HepG2 (cell line): ENCODE measurements at regions not wholly inside any gene's neighbourhood (a gene's known extent, or its start where the extent isn't known, plus 50 kb on each side); places are given as distances from the start of the nearest gene placed in this dataset.

ENCODE experiments used
- ATAC-seq: fragments of 200-7000 bp; cut with Tn5 transposase; 3 replicates; pipeline ENCODE4 v1.9.1; 2020; ENCODE audit warnings: mild to moderate bottlenecking, moderate library complexity
- BruUV-seq: library from RNA; stranded (reverse); fragments of 400-500 nt; replicated peaks from 2 replicates; lab custom pipeline; 2021; lab: Mats Ljungman, UMichigan
- CTCF ChIA-PET: fragments of 300-600 bp; formaldehyde crosslinking; extraction: SDS; loops from one replicate; lab custom pipeline; 2021; ENCODE audit warnings: low total read pairs, inconsistent platforms, low intra/inter-chr PET ratio; lab: Yijun Ruan, JAX
- POLR2A ChIA-PET: fragments of 350-600 bp; sonication (Branson Sonifier 250); formaldehyde crosslinking; loops from one replicate; lab custom pipeline; 2020; ENCODE audit warnings: antibody characterized with exemption, inconsistent platforms; lab: Yijun Ruan, JAX
- DNase-seq: peaks from one replicate; pipeline ENCODE4 v3.0.0-alpha.2; 2015; ENCODE audit warnings: low spot score
- FAIRE-seq: peaks from 3 replicates; lab custom pipeline; 2011; peaks lifted over from hg19 to GRCh38; lab: Jason Lieb, UNC
- H2AFZ ChIP-seq: one replicate; pipeline ENCODE4 v1.6.1; 2011; ENCODE audit warnings: low read length, inconsistent platforms
- H3K27ac ChIP-seq: fragments of 300-600 bp; 3 replicates; pipeline ENCODE4 v1.8.0; 2011; ENCODE audit warnings: mixed run types, mild to moderate bottlenecking, mixed read lengths, low read length, inconsistent platforms; ENCODE audit not compliant: insufficient read depth; ENCODE audit errors: extremely low read length
- H3K27me3 ChIP-seq, 2 experiments: fragments of 200-600 bp in 1 of 2; 2 replicates in 1 of 2; 3 replicates in 1 of 2; pipeline versions ENCODE4 v1.6.0 to v1.8.0; 2011; ENCODE audit warnings: low read length in 2 of 2, mild to moderate bottlenecking in 2 of 2, moderate library complexity in 2 of 2, inconsistent platforms in 1 of 2; ENCODE audit not compliant: insufficient read depth in 2 of 2, control insufficient read depth in 1 of 2
- H3K36me3 ChIP-seq, 2 experiments: fragments of 200-600 bp in 1 of 2; replicated peaks in 1 of 2; 2 replicates in 1 of 2; 3 replicates in 1 of 2; pipeline versions ENCODE4 v1.5.1 to v1.8.0; 2011; ENCODE audit warnings: low read length in 2 of 2, inconsistent platforms in 1 of 2; ENCODE audit not compliant: insufficient read depth in 2 of 2, control insufficient read depth in 1 of 2
- H3K4me1 ChIP-seq: 2 replicates; pipeline ENCODE4 v1.5.1; 2012; ENCODE audit warnings: low read length, inconsistent platforms; ENCODE audit not compliant: insufficient read depth
- H3K4me2 ChIP-seq: 2 replicates; pipeline ENCODE4 v1.6.0; 2011; ENCODE audit warnings: low read depth, low read length, inconsistent platforms
- H3K4me3 ChIP-seq, 3 experiments: fragments of 200-600 bp in 1 of 3; sonication (generic), shearing (Covaris generic) in 1 of 3; replicated peaks in 1 of 3; 2 replicates each; pipeline ENCODE4 v1.5.1; 2011 to 2016; ENCODE audit warnings: low read length in 3 of 3, inconsistent platforms in 2 of 3, low read depth in 2 of 3, mild to moderate bottlenecking in 2 of 3, control low read depth in 1 of 3, mixed read lengths in 1 of 3; ENCODE audit not compliant: insufficient read depth in 1 of 3
- H3K79me2 ChIP-seq: one replicate; pipeline ENCODE4 v1.6.1; 2011; ENCODE audit warnings: low read length, inconsistent platforms; ENCODE audit not compliant: insufficient read depth
- H3K9ac ChIP-seq: 2 replicates; pipeline ENCODE4 v1.6.0; 2011; ENCODE audit warnings: mild to moderate bottlenecking, low read depth, low read length, inconsistent platforms; ENCODE audit not compliant: insufficient read depth
- H3K9me3 ChIP-seq: 2 replicates; pipeline ENCODE4 v1.5.1; 2012; ENCODE audit warnings: mild to moderate bottlenecking, low read length
- H4K20me1 ChIP-seq: 2 replicates; pipeline ENCODE4 v1.6.0; 2011; ENCODE audit warnings: inconsistent platforms, mild to moderate bottlenecking, low read length, moderate library complexity; ENCODE audit not compliant: insufficient read depth
- CBX1 ChIP-seq: IDR thresholded peaks from one replicate; pipeline ENCODE4 v1.6.1; 2016; ENCODE audit warnings: antibody characterized with exemption, low read depth
- DNMT3B ChIP-seq: conservative IDR thresholded peaks from 2 replicates; pipeline ENCODE4 v1.6.1; 2016; ENCODE audit warnings: missing biosample characterization, control low read depth
- KAT8 ChIP-seq: IDR thresholded peaks from 2 replicates; pipeline ENCODE4 v1.6.1; 2016; ENCODE audit warnings: missing genetic modification reagents, missing compliant biosample characterization
- MIXL1 ChIP-seq: IDR thresholded peaks from 2 replicates; pipeline ENCODE4 v1.6.1; 2016
- PHF20 ChIP-seq: sonication (generic); formaldehyde crosslinking; IDR thresholded peaks from 2 replicates; pipeline ENCODE4 v1.5.0; 2020; ENCODE audit warnings: mild to moderate bottlenecking, missing genetic modification reagents
- RBM22 ChIP-seq: fragments of 200-400 bp; formaldehyde crosslinking; optimal IDR thresholded peaks from 2 replicates; pipeline ENCODE3; 2017; ENCODE audit warnings: mild to moderate bottlenecking, low read length, moderate library complexity
- ZFP62 ChIP-seq: sonication (generic); formaldehyde crosslinking; IDR thresholded peaks from 2 replicates; pipeline ENCODE4 v1.4.0; 2020; ENCODE audit warnings: missing genetic modification reagents
- ZNF816 ChIP-seq: sonication (generic); formaldehyde crosslinking; IDR thresholded peaks from 2 replicates; pipeline ENCODE4 v1.8.0; 2022; ENCODE audit warnings: missing genetic modification reagents, mild to moderate bottlenecking, borderline replicate concordance
- WGBS: methylation state at CpG from one replicate; pipeline ENCODE4 v1.1.6; 2017; ENCODE audit warnings: low lambda C conversion rate; 5-methylcytosine and 5-hydroxymethylcytosine counted together
- in situ Hi-C: cut with HindIII; loops from 2 replicates; pipeline ENCODE4 v1.10.0; 2017; ENCODE audit warnings: low pct_unique_long_range_greater_than_20kb; ENCODE audit not compliant: extremely low pct_ligation_motif_present
- intact Hi-C: fragments of 100-400 bp; cut with micrococcal nuclease; formaldehyde crosslinking; loops from one replicate; pipeline ENCODE4 v1.10.0; 2022; ENCODE audit not compliant: unreplicated experiment
- TF ChIP-seq, protein P1 (sequence below): sonication (generic); formaldehyde crosslinking; IDR thresholded peaks from 2 replicates; pipeline ENCODE4 v1.9.0; 2021; ENCODE audit warnings: missing genetic modification reagents, borderline replicate concordance

DNA sequence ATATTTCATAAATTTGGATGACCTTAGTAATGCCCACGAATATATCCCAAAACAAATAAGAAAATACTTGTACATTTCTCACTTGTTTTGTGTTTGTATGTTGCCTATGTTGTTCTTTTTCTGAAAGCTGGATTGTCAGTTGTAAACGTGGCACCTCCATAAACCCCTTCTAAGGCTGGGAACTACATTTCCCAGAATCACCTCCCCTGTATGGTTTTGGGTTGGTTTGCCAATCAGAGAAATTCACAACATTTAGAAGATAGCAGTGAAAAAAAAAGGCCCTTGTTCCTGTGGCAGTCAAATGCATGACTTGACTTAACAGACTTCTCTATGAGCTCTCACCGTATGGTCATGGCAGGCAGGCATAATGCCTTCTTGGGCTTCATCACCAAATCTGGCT, 676.3 kb upstream of the STEAP1 start (continued):
- TF ChIP-seq, protein P1, sequence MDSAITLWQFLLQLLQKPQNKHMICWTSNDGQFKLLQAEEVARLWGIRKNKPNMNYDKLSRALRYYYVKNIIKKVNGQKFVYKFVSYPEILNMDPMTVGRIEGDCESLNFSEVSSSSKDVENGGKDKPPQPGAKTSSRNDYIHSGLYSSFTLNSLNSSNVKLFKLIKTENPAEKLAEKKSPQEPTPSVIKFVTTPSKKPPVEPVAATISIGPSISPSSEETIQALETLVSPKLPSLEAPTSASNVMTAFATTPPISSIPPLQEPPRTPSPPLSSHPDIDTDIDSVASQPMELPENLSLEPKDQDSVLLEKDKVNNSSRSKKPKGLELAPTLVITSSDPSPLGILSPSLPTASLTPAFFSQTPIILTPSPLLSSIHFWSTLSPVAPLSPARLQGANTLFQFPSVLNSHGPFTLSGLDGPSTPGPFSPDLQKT (CRISPR knock-in tag), result no peak
- TF ChIP-seq CBX1 (no peak), PHF20 (CRISPR knock-in tag) (no peak), KAT8 (no peak), MIXL1 (CRISPR knock-in tag) (no peak), ZNF816 (CRISPR knock-in tag) (no peak), RBM22 (no peak)
- TF ChIP-seq, all 625 proteins: peak for 0

DNA sequence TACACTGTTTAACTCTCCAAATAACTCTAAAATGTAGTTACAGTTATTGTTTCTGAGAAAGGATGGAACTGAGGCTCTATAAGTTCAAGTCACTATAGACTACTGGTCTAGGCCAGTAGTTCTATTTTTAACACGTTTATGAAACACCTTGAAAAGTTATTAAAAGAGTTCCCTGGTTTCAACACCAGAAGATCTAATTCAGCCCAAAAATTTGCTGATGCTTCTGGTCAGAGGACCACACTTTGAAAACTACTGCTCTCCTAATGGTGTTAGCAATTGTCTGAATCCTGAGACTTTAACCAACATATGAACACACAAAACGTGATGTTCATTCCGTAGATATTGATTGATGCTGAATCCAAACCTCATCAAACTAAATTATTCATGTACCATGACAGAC, 658.6 kb upstream of the STEAP1 start:
- Histone ChIP-seq H3K27ac (no peak overlapping the region), H3K4me1 (no peaks in the 10 kb centered on the region), H3K4me2 (no peak overlapping the region)
- BruUV-seq, result no TSS peak
- TF ChIP-seq ZFP62 (CRISPR knock-in tag) (no peak), DNMT3B (CRISPR knock-in tag) (no peak)
- TF ChIP-seq, all 625 proteins: peak for 0
- ChIA-PET POLR2A (no interaction called here), CTCF (no interaction called here)
- no peaks in the 10 kb centered on the region for H4K20me1 ChIP-seq
- no peaks in the 10 kb centered on the region for H3K27me3 ChIP-seq
- no peaks in the 10 kb centered on the region for H3K79me2 ChIP-seq
- DNase-seq, result no peak
- no peak for ATAC-seq
- no peaks in the 10 kb centered on the region for H3K36me3 ChIP-seq
- 0% methylated on average over 3 of the region's 3 CpGs for WGBS
- intact Hi-C loops, result loop anchor here (10.0 kb wide), 1 partner anchor 1449 kb away; no protein-coding TSS in a partner anchor
- no peak overlapping the region for H2AFZ ChIP-seq
- no peak overlapping the region for H3K4me3 ChIP-seq
- no peak overlapping the region for H3K9ac ChIP-seq
- FAIRE-seq, result no peak
- in situ Hi-C loops, result no loop called here
- peaks cover 10% of the 10 kb centered on the region for H3K9me3 ChIP-seq
